GM19438 (cell line): ENCODE measurements at regions not wholly inside any gene's neighbourhood (a gene's known extent, or its start where the extent isn't known, plus 50 kb on each side); places are given as distances from the start of the nearest gene placed in this dataset.
A peak's percentile ranks its signal among the peaks of the same experiment; 100 is the strongest.

ENCODE experiments used
- ATAC-seq: cut with Tn5 transposase; IDR thresholded peaks from one replicate; pipeline ENCODE4 v1.9.1; 2021; ENCODE audit warnings: low read depth; ENCODE audit not compliant: unreplicated experiment

GRCh38 chr7:131094685-131095084 lies 233.0 kb upstream of the MKLN1 start:
- ATAC-seq = no peak

GRCh38 chr7:131095346-131095745 lies 232.3 kb upstream of the MKLN1 start:
- ATAC-seq = no peak

- ATAC-seq = no peak
These were observed 231.3 kb upstream of the MKLN1 start for GRCh38 chr7:131096267-131096927.

- ATAC-seq = no peak
These were observed 229.9 kb upstream of the MKLN1 start for GRCh38 chr7:131097662-131098376.

- ATAC-seq = no peak
These were observed 229.1 kb upstream of the MKLN1 start for GRCh38 chr7:131098527-131098926.

- no peak for ATAC-seq
These were observed 227.2 kb upstream of the MKLN1 start for GRCh38 chr7:131100357-131101054.

GRCh38 chr7:131103997-131104396 lies 223.7 kb upstream of the MKLN1 start:
- no peak for ATAC-seq

GRCh38 chr7:131104596-131105293 lies 222.9 kb upstream of the MKLN1 start:
- no peak for ATAC-seq

GRCh38 chr7:131105294-131105798 lies 222.3 kb upstream of the MKLN1 start:
- ATAC-seq = no peak

GRCh38 chr7:131105799-131106680 lies 221.6 kb upstream of the MKLN1 start:
- peak; percentile 20 for ATAC-seq

GRCh38 chr7:131106681-131107336 lies 220.9 kb upstream of the MKLN1 start:
- ATAC-seq = peak; percentile 3

GRCh38 chr7:131107337-131108211 lies 220.1 kb upstream of the MKLN1 start:
- ATAC-seq = peak; percentile 41

GRCh38 chr7:131108212-131108940 lies 219.3 kb upstream of the MKLN1 start:
- no peak for ATAC-seq

GRCh38 chr7:131109011-131109758 lies 218.5 kb upstream of the MKLN1 start:
- no peak for ATAC-seq

- peak; percentile 24 for ATAC-seq
These were observed 217.8 kb upstream of the MKLN1 start for GRCh38 chr7:131109759-131110296.

- ATAC-seq = no peak
These were observed 217.2 kb upstream of the MKLN1 start for GRCh38 chr7:131110297-131111080.
